Ascending aorta (tissue), 2 donors: ENCODE measurements at regions not wholly inside any gene's neighbourhood (a gene's known extent, or its start where the extent isn't known, plus 50 kb on each side); places are given as distances from the start of the nearest gene placed in this dataset.

Experiments used
- DNase-seq, 2 donors: peaks; one replicate each; pipeline ENCODE4 v3.0.0-alpha.2; 2019; ENCODE audit warnings: low spot score in 2 of 2
- H3K27ac ChIP-seq, 2 donors: fragments of 200-600 bp; sonication (generic); one replicate each; pipeline ENCODE4 v1.5.1; 2016 to 2017; ENCODE audit warnings: mild to moderate bottlenecking in 1 of 2
- H3K27me3 ChIP-seq: fragments of 200-600 bp; sonication (generic); one replicate; pipeline ENCODE4 v1.5.1; 2017
- H3K36me3 ChIP-seq, 2 donors: fragments of 200-600 bp; sonication (generic); one replicate each; pipeline ENCODE4 v1.5.1; 2016
- H3K4me1 ChIP-seq, 2 donors: fragments of 200-600 bp; sonication (generic); one replicate each; pipeline ENCODE4 v1.5.1; 2016 to 2017; ENCODE audit warnings: mild to moderate bottlenecking in 1 of 2
- H3K4me3 ChIP-seq, 2 donors: fragments of 200-600 bp; sonication (generic); one replicate each; pipeline ENCODE4 v1.5.1; 2016 to 2017; ENCODE audit warnings: mild to moderate bottlenecking in 1 of 2
- H3K9me3 ChIP-seq, 2 donors: fragments of 200-600 bp; sonication (generic); one replicate each; pipeline ENCODE4 v1.5.1; 2016
- CTCF ChIP-seq, 3 experiments: fragments of 200-600 bp in 2 of 3; fragments of 450-650 bp in 1 of 3; sonication (generic) in 2 of 3; IDR thresholded peaks; one replicate each; pipeline ENCODE4 v1.5.1; 2016 to 2019; ENCODE audit warnings: antibody characterized with exemption in 3 of 3, mild to moderate bottlenecking in 1 of 3, moderate library complexity in 1 of 3
- intact Hi-C: fragments of 100-400 bp; cut with DNase I; formaldehyde crosslinking; loops from one replicate; pipeline ENCODE4 v1.15.1; 2023

- Histone ChIP-seq H3K27me3 (no peaks in the 10 kb centered on the region), H3K36me3 (no peaks in the 10 kb centered on the region), H3K4me1 (peaks cover 28 to 58% of the 10 kb centered on the region in 2 donors), H3K27ac (peak overlapping the region; percentile 85 to 92), H3K9me3 (no peaks in the 10 kb centered on the region), H3K4me3 (no peak overlapping the region)
- intact Hi-C loops: loop anchor here (5.0 kb wide), 1 partner anchor 115 kb away; the partner anchor contains the start of gene TGFBR2
- no peak for TF ChIP-seq CTCF (IDR thresholded peaks at IDR 0.05)
- no peak for DNase-seq
These were observed 113.8 kb upstream of the TGFBR2 start for GRCh38 chr3:30492322-30493192.

- intact Hi-C loops: loop anchor here (1.0 to 5.0 kb wide), 2 partner anchors 24 to 113 kb away; partner anchors contain the start of gene TGFBR2
- H3K27ac ChIP-seq: peak overlapping the region; percentile 85 to 92
These were observed 112.5 kb upstream of the TGFBR2 start for GRCh38 chr3:30493911-30494311.

GRCh38 chr3:30495172-30496065 lies 111.0 kb upstream of the TGFBR2 start:
- intact Hi-C loops: loop anchor here (2.0 kb wide), 2 partner anchors 39 to 51 kb away; no protein-coding TSS in a partner anchor
- H3K9me3 ChIP-seq: no peaks in the 10 kb centered on the region
- TF ChIP-seq CTCF (IDR thresholded peaks at IDR 0.05): no peak
- no peaks in the 10 kb centered on the region for H3K36me3 ChIP-seq
- H3K27me3 ChIP-seq: no peaks in the 10 kb centered on the region
- H3K4me1 ChIP-seq: peaks cover 32 to 72% of the 10 kb centered on the region in 2 donors
- peak overlapping the region; percentile 85 to 92 for H3K27ac ChIP-seq
- no peak for DNase-seq
- H3K4me3 ChIP-seq: peak overlapping the region in 1 of 2 donors; percentile 0

More at GRCh38 chr3:30493911-30494311, 112.5 kb upstream of the TGFBR2 start:
- H3K4me1 ChIP-seq: peaks cover 32 to 70% of the 10 kb centered on the region in 2 donors
- TF ChIP-seq CTCF (IDR thresholded peaks at IDR 0.05): no peak
- no peak overlapping the region for H3K4me3 ChIP-seq
- H3K36me3 ChIP-seq: no peaks in the 10 kb centered on the region
- DNase-seq: peak in 1 of 2 donors; percentile 76
- no peaks in the 10 kb centered on the region for H3K27me3 ChIP-seq
- no peaks in the 10 kb centered on the region for H3K9me3 ChIP-seq

GRCh38 chr3:30496066-30496966 lies 110.1 kb upstream of the TGFBR2 start:
- H3K4me1 ChIP-seq: peaks cover 32 to 72% of the 10 kb centered on the region in 2 donors
- no peaks in the 10 kb centered on the region for H3K9me3 ChIP-seq

More at GRCh38 chr3:30496066-30496966, 110.1 kb upstream of the TGFBR2 start:
- Histone ChIP-seq H3K36me3 (no peaks in the 10 kb centered on the region), H3K27me3 (no peaks in the 10 kb centered on the region), H3K27ac (peak overlapping the region; percentile 85 to 92), H3K4me3 (peak overlapping the region in 1 of 2 donors; percentile 0)
- peak in 1 of 2 donors; percentile 88 for DNase-seq
- no peak for TF ChIP-seq CTCF (IDR thresholded peaks at IDR 0.05)
- intact Hi-C loops: loop anchor here (2.0 kb wide), 2 partner anchors 40 to 52 kb away; no protein-coding TSS in a partner anchor
